Mammary epithelial cell (primary cell): ENCODE measurements at regions not wholly inside any gene's neighbourhood (a gene's known extent, or its start where the extent isn't known, plus 50 kb on each side); places are given as distances from the start of the nearest gene placed in this dataset.

Source experiments
- EZH2 ChIP-seq: IDR thresholded peaks from 2 replicates; pipeline ENCODE4 v1.6.1; 2012; ENCODE audit warnings: low read length, inconsistent platforms, borderline replicate concordance
- TF ChIP-seq, protein P1 (sequence below), 2 donors: IDR thresholded peaks in 1 of 2; conservative IDR thresholded peaks in 1 of 2; 2 replicates each; pipeline ENCODE4 v1.5.1; 2011 to 2012; ENCODE audit warnings: inconsistent platforms in 2 of 2, low read length in 2 of 2, mild to moderate bottlenecking in 2 of 2, control low read depth in 1 of 2, low read depth in 1 of 2; ENCODE audit not compliant: insufficient read depth in 1 of 2; ENCODE audit errors: extremely low read depth in 1 of 2

DNA sequence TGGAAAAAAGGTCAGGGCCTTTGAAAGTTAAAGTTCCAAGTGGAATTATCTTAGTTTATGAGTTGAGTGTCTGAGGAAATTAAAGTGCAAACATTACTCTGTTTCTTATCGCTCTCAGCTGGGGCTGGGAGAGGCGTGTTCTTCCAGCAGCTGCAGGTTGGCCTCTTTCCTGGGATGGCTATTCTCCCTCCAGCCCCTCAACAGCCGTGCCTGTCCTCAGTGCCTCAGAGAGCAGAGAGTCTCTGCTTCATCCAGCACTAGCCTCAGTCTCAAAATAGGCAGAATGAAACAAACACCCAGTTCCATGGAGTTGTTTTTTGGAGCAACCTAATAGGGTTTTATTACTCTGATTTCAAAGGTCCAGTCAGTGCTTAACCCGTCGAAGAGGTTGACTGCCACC, 298.1 kb downstream of the GALR1 start:
- TF ChIP-seq, protein P1, sequence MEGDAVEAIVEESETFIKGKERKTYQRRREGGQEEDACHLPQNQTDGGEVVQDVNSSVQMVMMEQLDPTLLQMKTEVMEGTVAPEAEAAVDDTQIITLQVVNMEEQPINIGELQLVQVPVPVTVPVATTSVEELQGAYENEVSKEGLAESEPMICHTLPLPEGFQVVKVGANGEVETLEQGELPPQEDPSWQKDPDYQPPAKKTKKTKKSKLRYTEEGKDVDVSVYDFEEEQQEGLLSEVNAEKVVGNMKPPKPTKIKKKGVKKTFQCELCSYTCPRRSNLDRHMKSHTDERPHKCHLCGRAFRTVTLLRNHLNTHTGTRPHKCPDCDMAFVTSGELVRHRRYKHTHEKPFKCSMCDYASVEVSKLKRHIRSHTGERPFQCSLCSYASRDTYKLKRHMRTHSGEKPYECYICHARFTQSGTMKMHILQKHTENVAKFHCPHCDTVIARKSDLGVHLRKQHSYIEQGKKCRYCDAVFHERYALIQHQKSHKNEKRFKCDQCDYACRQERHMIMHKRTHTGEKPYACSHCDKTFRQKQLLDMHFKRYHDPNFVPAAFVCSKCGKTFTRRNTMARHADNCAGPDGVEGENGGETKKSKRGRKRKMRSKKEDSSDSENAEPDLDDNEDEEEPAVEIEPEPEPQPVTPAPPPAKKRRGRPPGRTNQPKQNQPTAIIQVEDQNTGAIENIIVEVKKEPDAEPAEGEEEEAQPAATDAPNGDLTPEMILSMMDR (conservative IDR thresholded peaks at IDR 0.05 in 1 of 2, IDR thresholded peaks at IDR 0.05 in 1 of 2; ENCODE audit: extremely low read depth in 1 of 2, insufficient read depth in 1 of 2, low read depth in 1 of 2, low read length in 2 of 2): no peak
- no peak for TF ChIP-seq EZH2
